DMS53 treated with DMSO at 0.1 percent for 48 hours (cell line): ENCODE measurements at regions not wholly inside any gene's neighbourhood (a gene's known extent, or its start where the extent isn't known, plus 50 kb on each side); places are given as distances from the start of the nearest gene placed in this dataset.
"Not testable (repeated sequence)": the region's sequence is repeated elsewhere in the genome, so short reads cannot be mapped to it uniquely, and the experiment has no call there.

Experiments
- DNase-seq: peaks from one replicate; lab custom pipeline; 2025; ENCODE audit not compliant: unreplicated experiment; lab: John Stamatoyannopoulos, UW

DNA sequence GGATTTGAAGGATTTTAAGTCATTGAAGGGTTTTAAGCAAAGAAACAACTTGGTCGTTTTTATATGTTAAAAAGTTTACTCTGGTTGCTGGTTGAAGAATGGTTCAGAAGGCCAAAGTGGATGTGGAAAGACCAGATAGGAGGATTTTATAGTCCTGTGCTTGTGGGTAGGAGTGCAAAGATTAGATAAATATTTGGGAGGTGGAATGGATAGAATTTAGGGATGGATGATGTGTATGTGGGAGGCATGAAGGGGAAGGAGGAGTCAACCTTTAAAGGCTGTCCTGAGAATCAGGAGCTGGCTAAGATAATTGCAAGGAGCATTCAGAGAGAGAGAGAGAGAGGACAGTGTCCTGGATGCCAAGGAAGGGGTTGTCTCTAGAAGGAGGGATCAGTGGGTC is 190.1 kb upstream of the SPRED2 start:
- DNase-seq = no peak

DNA sequence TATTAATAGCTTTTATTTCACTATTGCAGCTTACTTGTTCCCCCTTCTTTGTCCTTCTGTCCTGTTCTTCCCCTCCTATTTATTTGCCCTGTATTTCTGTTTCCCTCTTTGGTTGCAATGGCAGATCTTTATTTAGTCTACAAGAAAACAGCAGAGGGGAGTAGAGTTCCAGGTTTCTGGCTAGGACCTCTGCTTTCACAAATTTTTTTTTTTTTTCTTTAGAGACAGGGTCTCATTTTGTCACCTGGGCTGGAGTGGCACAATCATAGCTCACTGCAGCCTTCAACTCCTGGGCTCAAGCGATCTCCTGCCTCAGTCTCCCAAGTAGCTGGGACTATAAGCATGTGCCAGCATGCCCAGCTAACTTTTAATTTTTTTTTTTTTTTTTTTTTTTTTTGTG is 188.1 kb upstream of the SPRED2 start:
- no peak for DNase-seq

DNA sequence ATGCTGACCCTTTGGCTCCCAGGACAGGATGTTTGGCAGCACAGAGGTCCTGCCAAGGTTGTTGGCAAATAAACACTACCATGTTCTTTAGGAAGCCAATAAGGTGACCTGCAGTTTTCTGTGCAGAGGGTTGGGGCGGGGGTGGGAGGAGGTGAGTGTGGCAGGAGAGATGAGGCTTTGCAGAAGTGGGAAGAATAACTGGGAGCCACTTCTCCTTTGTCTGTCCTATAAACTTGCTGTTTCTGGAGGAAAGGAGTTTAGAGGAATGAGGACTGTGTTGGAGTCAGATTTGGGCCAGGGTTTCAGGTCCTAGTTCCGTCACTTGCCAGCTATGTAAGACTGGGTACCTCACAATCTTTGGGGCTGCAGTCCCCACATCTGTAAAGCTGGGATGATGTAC is 187.6 kb upstream of the SPRED2 start:
- no peak for DNase-seq

DNA sequence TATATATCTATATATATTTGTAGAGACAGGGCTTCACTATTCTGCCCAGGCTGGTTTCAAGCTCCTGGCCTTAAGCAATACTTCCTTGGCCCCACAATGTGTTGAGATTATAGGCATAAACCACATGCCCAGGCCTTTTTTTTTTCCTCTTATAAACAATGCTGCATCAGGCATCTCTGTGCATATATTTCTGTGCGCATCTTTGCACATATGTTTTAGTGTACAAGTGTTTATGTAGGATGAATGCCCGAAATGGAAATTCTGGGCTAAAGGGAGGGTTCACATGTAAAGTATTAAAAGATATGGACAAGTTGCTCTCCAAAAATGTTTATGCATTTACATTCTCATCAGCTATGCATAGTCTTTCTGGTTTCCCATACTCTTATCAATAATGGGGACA is 183.2 kb upstream of the SPRED2 start:
- no peak for DNase-seq

DNA sequence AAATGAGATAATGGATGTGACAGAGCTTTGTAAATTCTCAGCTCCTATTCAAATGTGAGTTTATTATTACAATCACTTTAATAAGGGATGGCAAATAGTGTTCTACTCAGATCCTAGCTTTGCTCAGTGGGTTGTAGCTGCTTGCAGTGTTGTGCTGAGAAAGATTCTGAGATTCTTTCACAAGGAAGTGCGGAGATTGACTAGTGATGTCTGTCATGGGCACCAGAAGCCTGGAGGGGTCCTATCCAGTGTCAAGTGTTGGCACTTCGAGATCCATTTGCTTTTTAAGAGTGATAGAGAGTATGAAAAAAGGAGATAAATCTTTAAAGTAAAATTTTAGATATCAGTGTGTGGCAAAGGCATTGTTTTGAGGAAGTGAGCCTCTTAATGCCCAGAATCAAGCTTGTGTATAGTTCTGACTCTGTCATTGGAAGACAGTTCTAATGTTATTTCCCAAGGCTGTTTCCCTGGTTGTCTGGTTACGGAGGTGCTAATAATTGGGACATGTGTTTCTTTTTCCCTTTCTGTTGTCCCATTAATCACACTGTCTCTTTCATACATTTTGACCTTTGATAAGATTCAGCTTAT is 181.7 kb upstream of the SPRED2 start:
- DNase-seq = no peak

DNA sequence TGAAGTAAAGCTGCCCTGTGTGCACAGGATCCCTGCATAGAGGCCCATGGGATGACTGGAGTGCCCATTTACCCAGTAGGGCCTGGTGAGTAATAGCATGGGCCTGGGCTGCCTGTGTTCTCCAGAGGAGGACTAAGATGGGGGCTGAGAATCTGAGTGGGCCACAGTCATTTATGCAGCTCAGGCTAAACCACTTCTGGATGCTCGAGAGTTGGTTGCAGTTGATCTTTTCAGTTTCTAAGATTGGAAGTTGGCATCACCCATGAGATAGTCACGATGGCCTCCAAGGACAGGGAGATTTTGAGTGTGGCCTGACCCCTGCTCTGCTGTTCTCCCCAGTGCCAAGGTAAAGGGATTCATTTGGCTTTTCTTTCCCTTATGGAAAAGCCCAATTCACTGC is 179.1 kb upstream of the SPRED2 start:
- no peak for DNase-seq

DNA sequence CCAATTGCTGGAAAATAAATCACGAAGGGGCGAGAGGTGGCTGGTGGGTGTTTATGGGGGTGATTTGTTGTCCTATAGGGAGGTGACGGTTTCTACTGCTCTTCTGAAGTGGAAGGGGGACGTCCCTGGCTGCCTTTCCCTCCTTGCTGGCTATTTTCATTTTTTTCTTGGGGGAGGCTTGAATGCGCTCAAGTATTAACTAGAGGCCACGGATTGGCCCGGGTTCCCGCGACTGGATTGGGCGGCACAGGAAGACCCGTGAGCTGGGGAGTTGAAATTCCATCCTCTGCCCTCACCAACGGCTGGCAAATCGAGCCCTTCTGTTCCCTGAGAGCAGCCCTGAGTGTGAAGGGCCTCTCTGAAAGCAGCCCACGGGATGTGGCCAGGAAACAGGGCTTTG is 176.5 kb upstream of the SPRED2 start:
- DNase-seq = no peak

DNA sequence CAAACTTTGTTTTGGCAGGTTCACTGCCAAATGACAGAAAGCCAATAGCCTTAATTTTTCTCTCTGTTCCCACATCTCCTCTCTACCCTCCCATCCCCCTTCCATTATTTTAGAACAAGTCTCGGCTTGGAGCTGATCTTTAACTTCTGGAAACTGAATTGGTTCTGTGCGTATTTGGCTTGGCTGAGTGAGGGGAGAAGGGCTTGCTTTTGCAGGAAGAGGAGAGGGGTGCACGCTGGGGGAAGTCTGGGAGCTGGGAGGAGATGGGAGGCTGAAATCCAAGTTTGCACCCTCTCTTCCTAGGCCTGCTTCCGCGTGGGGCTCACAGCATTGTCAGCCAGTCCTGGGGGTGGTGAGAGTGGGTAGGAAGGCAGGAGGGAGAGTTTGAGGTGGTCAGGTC is 176.1 kb upstream of the SPRED2 start:
- DNase-seq = no peak

DNA sequence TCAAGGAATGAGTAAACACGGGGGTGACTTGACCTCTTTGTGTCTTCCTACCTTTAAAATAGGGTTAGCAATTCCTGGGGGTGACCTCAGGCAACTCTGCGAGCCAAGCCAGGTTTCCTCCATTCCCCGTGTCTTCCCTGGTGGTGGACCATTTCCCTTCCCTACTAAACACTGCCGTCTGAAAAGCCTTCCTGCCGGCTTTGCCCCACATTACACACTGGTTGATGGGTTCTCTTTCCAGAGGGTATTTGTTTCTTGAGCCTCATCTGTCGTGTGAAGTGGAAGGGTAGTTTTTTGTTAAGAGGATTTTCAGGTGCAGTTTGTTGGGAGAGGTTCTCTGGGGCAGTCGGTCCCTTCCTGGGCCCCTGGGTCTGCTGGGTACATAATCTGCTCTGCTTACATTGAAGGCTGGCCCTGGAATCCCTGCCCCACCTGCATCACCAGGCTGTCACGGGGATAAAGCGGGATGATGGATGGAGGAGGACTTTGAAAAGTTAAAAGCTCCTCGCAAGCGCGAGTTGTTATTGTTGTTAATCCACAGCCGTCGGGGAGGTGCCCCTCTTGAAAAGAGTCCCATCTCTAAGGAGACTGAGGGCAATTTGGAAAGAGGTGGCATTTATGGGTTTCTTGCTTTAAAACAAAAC is 175.4 kb upstream of the SPRED2 start:
- DNase-seq = no peak

DNA sequence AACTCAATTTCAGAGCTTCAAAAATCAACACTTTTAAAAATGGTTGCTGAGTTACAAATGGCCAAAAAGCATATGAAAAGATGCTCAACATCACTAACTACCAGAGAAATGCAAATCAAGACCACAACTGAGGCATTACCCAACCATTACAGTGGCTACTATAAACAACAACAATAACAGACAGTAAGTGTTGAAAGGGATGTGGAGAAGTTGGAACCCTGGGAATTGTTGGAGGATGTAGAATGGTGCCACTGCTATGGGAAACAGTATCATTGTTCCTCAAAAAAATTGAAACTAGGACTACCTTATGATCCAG is 173.3 kb upstream of the SPRED2 start:
- no peak for DNase-seq

DNA sequence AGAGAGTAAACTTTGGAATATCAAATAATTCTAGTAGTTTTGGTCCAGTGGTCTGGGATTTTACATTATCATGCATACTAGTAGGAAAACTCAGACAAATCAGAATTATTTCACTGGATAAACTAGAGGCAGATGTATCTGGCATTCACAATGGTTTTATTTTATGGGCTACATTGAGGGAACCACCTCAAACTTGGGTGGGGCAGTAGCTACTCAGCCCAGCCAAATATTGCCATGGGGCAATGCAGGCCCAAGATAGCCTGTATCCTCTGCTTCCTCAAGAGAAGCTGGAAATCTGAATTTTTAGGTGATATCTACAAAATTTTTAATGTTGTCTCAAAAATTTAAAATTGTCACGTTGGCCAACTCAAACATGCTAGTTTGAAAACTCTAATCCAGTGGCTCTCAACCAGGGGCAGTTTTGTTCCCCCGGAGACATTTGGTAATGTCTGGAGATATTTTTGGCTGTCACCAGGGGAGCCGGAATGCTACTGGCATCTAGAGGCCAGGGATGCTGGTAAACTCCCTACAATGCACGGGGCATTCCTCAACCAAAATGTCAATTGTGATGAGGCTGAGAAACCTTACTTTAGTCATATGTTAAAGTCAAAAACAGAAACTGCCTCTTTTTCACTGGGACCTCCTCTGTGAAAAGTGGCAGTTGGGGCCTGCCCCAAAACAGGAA is 172.8 kb upstream of the SPRED2 start:
- no peak for DNase-seq

DNA sequence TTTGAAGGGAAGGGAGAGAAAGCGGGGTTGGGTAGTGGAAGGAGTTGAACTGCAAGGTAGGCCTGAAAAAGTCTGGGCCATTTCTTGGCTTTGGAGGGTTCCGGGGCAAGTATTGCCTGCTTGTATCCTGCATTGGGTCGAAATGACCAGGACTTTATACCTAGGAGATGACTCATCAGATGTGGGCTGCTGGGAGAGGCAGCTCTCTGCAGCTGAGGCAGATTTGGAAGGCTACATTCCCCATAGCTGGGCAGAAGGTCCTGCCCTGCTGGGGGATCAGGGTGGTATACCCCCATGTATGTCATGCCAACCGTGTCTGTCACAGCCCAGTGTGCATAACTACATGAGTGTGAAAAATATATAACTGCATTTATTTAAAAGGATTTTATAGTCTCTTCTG is 171.8 kb upstream of the SPRED2 start:
- no peak for DNase-seq

DNA sequence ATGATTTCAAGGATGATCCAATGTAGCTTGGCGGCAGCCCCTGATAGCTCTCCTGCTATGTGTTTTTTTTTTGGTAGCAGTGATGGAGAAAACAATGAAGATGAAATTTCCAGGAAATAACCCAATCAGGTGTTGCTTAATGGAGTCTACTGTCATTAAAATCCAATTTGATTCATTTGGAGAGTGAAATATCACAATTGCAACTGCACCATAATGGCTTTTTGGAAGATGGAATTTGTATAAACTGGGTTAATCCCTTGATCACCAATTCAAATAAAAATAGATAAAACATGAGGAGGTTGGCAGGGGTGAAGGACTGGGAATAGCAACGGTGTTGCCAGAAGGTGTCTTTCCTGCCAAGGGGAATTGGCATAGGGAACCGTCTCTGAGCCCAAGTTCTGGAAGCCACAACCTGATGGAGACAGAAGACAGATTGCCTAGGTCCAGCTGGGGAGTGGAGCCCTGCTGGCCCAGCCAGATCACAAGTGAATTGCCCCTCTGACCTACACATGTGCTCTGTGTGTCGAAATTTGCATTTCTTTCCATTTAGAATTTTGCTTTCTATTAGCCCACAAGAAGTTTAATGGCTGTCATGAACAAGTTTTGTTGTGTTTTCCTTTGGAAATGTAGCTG is 170.3 kb upstream of the SPRED2 start:
- no peak for DNase-seq

DNA sequence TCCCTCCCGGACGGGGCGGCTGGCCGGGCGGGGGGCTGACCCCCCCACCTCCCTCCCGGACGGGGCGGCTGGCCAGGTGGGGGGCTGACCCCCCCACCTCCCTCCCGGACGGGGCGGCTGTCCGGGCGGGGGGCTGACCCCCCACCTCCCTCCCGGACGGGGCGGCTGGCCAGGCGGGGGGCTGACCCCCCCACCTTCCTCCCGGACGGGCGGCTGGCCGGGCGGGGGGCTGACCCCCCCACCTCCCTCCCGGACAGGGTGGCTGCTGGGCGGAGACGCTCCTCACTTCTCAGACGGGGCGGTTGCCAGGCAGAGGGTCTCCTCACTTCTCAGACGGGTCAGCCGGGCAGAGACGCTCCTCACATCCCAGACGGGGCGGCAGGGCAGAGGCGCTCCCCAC is 168.5 kb upstream of the SPRED2 start:
- DNase-seq = not testable (repeated sequence)

DNA sequence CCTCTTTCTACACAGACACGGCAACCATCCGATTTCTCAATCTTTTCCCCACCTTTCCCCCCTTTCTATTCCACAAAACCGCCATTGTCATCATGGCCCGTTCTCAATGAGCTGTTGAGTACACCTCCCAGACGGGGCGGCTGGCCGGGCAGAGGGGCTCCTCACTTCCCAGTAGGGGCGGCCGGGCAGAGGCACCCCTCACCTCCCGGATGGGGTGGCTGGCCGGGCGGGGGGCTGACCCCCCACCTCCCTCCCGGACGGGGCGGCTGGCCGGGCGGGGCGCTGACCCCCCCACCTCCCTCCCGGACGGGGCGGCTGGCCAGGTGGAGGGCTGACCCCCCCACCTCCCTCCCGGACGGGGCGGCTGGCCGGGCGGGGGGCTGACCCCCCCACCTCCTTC is 168.0 kb upstream of the SPRED2 start:
- DNase-seq = not testable (repeated sequence)

DNA sequence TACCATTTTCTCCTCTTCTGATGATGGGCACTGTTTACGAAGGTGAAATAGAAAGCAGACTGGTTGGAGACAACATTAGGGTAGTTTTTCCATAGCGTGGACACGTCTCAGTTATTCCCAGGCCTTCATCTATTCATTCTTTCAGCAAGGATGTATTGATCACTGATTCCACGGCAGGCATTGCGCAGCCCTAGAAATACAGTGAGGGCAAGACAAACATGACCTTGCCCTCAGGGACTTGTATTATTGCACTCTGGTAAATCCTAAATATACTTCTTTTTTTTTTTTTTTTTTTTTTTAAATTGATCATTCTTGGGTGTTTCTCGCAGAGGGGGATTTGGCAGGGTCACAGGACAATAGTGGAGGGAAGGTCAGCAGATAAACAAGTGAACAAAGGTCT is 167.3 kb upstream of the SPRED2 start:
- DNase-seq = no peak

DNA sequence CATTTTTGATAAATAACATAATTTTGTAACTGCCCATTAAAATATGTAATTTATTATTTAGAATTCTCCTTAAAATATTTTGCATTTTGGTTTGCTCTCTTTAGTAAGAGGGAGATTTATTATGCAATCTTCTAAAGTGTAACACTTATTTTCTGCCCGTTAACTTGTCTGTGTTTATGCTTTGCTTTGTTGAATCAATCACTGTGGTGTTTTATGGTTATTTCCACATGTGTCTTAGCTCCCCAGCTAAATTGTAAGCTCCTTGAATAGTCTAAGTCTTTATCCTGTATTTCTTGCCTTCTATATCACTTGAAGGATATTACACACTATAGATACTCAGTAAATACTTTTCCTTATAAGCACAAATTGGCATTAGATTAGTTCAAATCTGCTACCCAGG is 166.6 kb upstream of the SPRED2 start:
- DNase-seq = no peak

DNA sequence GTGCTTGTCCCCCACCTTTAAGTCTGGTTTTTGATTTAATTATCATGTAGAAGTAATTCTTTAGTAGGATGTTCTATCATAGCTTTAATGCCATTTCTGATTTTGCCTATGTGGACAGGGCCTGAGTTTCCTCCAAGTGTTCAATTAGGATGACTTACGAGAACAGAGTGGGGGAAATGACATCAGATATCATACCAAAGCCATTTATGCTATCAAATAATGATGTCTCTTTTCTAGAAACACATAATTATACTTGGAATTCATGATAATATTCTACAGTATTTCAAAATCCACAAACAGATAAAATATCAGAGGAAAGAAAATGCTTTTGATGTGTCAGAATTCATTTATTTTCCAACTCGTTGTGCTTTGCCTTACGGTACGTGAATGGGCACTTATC is 165.9 kb upstream of the SPRED2 start:
- DNase-seq = no peak

DNA sequence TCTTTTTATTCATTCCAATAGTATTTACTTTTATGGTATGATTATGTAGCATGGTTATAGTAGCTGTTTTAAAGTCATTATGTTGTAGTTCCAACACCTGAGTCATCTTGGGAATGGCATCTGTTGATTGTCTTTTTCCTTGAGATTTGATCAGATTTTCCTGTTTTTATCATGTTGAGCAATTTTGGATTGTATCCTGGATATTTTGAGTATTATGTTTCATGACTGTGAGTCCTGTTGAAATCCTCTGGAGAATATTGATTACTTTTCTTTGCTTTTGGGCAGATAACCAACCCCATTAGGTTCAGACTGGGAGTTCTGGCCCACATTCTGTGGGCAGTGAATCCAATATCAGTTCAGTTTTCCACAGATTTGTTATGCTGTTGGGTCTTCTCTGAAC is 163.2 kb upstream of the SPRED2 start:
- no peak for DNase-seq

DNA sequence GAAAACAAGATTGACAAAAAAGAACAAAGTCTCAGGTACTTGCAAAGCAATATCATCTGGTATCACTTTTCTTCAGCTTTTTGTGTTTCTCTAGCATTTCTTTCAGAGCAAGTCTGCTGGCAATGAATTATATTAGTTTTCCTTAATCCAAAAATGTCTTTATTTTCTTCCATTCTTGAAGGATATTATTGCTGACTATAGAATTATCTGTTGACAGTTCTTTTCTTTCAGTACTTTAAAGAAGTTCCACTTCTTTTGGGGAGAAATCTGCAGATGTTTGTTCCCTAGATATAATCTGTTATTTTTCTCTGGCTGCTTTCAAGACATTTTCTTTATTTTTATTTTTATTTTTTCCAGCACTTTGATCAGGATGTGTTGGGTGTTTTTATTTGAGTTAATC is 161.8 kb upstream of the SPRED2 start:
- no peak for DNase-seq

DNA sequence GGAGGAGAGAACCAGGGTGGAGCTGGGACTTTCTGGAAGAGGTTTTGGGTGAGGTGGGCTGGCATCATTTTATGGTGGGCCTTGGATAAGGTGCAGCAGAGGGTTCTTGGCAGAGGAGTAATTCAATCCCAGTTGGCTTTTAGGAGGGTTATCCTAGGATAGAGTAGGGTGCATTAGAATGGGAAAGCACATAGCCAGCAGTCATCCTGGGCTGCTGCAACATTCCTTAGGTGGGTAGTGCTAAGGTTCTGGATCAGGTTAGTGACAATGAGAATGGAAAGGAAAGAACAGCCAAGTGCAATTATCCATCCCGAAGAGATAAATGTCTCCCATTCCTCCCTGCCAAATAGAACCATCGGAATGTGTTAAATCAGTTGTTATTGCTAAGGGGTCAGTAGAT is 157.3 kb upstream of the SPRED2 start:
- no peak for DNase-seq

DNA sequence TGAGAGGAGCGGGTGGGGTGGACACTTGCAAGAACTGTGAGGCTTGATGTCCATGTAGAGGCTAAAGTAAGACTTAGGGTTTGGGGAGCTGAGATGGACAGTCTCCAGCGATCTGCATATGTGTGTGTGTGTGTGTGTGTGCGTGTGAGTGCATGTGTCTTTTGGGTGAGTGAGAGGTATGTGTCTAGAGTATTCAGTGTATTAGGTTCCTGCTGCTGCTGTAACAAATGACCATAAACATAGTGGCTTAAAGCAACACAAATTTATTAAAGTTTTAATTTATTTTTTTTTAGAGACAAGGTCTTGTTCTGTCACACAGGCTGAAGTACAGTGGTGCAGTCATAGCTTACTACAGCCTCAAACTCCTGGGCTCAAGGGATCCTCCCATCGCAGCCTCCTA is 155.4 kb upstream of the SPRED2 start:
- DNase-seq = no peak

DNA sequence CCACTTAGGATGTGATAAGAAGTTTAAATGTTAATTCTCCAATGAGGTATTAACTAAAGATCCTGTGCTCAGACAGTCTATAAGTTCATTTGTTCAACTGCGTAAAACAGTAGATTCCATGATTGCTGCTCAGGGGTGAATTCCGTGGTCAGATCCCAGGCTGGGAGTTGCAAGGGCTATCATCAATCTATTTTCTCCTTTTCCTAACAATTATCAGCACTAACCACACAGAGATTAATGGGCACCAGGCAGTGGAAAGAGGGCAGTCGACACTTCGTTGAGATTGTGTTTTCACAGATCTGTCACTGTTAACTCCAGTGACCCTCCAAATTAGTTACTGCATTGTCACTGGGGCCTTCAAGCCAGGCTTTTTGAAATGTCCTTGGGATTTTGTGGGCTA is 154.1 kb upstream of the SPRED2 start:
- DNase-seq = no peak
